ENCODE measurements at regions not wholly inside any gene's neighbourhood (a gene's known extent, or its start where the extent isn't known, plus 50 kb on each side); places are given as distances from the start of the nearest gene placed in this dataset.
"Not testable (repeated sequence)": the region's sequence is repeated elsewhere in the genome, so short reads cannot be mapped to it uniquely, and the experiment has no call there.

DNA sequence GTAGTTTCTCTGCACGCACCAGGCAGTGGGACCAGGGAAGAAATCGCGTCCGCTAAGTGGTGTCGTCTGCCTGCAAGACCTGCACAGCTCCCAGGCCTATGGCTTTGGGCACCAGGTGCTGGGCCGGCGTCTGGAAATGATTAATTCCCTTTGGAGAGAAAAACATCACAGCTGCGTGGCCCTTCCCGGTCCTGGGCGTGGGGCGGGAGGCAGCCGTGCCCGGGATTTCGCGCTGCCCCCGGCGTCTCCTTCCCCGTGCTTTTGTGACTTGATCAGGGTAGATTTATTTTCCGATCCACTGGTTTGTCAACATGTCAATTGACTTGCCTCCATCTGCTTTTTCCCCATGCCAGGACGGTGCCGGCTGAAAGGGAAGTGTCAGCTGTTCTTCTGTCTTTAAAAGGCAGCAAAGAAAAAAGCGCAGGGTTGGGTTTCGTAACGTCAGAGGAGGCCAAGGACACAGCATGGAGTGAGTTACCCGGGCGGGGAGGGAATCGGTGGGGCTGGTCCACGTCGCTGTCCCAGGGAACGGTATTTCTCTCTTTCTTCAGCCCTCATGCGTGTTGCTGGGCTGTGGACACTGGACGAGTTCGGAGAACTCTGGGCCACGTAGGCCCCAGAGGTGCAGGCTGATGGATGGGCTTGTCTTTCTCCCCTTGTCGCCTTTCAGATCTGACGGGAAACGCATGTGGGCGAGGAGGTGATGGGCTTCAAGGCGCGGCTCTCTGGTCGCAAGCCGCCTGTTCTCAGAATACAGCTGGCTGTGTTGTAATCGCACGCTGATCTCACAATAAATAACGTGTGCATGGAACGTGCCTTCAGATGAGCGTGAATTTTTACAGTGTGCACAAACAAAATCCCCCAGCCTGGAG, 188.1 kb upstream of the ZNF469 start:
- no peak for DNase-seq (ENCODE audit: low read depth)
- Histone ChIP-seq H3K4me3 (ENCODE audit: low read length) (peak overlapping the region; percentile 10), H3K9me3 (ENCODE audit: control insufficient read depth, low read length) (no peaks in the 10 kb centered on the region), H3K9ac (ENCODE audit: low read length) (peak overlapping the region; percentile 28), H3K4me1 (ENCODE audit: control insufficient read depth, insufficient read depth, low read length) (peaks cover 12% of the 10 kb centered on the region), H3K27me3 (replicated peaks; ENCODE audit: control insufficient read depth, insufficient read depth, low read length) (no peaks in the 10 kb centered on the region), H3K36me3 (ENCODE audit: control insufficient read depth, insufficient read depth, low read length, severe bottlenecking) (no peaks in the 10 kb centered on the region)

DNA sequence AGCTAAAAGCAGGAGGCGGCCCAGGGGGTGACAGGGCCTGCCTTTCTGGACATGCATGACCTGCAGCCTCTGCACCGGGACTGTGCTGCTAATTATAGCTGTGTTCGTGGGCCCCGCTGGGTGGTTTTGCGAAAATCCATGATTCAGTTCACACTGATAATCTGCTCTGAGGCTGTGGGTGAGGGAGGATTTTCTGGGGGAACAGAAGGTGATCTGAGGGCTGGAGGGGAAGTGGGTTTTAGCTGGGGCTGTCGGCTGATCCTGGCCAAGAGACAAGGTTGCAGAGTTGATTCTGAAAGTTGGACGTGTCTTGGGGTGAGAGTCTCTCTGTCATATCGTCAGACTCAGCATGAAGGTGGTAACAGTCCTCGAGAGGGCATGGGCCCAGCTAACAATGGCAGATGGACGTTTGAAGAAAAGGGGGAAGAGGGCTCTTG, 187.5 kb upstream of the ZNF469 start:
- H3K9ac ChIP-seq (ENCODE audit: low read length), result peak overlapping the region; percentile 28
- H3K4me3 ChIP-seq (ENCODE audit: low read length), result no peak overlapping the region
- H3K27me3 ChIP-seq (replicated peaks; ENCODE audit: control insufficient read depth, insufficient read depth, low read length), result no peaks in the 10 kb centered on the region
- H3K36me3 ChIP-seq (ENCODE audit: control insufficient read depth, insufficient read depth, low read length, severe bottlenecking), result no peaks in the 10 kb centered on the region
- DNase-seq (ENCODE audit: low read depth), result no peak
- H3K9me3 ChIP-seq (ENCODE audit: control insufficient read depth, low read length), result no peaks in the 10 kb centered on the region
- H3K4me1 ChIP-seq (ENCODE audit: control insufficient read depth, insufficient read depth, low read length), result peaks cover 12% of the 10 kb centered on the region

DNA sequence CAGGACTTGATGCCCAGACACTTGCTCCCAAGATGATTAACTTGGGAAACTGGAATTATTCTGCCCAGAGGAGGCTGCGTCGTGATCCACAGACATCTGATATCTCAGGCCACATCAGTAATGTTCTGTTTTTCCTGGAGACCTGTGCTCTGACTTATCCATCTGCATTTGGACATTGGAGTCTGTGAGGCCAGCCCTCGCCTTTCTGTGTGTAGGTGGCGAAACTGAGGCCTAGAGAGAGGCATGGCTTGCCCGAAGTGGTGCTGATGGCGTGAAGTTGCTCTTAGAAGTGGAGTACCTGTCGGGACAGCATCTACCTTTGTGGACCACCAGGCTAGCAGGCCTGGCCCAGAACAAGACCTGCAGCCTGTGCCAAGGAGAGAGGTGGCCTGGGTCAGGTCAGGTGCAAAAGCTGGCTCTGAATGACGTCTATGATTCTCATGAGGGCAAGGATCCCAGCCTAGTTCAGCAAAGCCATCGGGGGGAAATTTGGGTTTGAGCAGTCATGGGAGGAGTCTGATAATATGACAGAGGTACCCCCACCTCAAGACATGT, 186.8 kb upstream of the ZNF469 start:
- no peak for DNase-seq (ENCODE audit: low read depth)
- Histone ChIP-seq H3K9ac (ENCODE audit: low read length) (no peak overlapping the region), H3K9me3 (ENCODE audit: control insufficient read depth, low read length) (no peaks in the 10 kb centered on the region), H3K36me3 (ENCODE audit: control insufficient read depth, insufficient read depth, low read length, severe bottlenecking) (no peaks in the 10 kb centered on the region), H3K4me1 (ENCODE audit: control insufficient read depth, insufficient read depth, low read length) (peaks cover 12% of the 10 kb centered on the region), H3K27me3 (replicated peaks; ENCODE audit: control insufficient read depth, insufficient read depth, low read length) (no peaks in the 10 kb centered on the region), H3K4me3 (ENCODE audit: low read length) (no peak overlapping the region)

DNA sequence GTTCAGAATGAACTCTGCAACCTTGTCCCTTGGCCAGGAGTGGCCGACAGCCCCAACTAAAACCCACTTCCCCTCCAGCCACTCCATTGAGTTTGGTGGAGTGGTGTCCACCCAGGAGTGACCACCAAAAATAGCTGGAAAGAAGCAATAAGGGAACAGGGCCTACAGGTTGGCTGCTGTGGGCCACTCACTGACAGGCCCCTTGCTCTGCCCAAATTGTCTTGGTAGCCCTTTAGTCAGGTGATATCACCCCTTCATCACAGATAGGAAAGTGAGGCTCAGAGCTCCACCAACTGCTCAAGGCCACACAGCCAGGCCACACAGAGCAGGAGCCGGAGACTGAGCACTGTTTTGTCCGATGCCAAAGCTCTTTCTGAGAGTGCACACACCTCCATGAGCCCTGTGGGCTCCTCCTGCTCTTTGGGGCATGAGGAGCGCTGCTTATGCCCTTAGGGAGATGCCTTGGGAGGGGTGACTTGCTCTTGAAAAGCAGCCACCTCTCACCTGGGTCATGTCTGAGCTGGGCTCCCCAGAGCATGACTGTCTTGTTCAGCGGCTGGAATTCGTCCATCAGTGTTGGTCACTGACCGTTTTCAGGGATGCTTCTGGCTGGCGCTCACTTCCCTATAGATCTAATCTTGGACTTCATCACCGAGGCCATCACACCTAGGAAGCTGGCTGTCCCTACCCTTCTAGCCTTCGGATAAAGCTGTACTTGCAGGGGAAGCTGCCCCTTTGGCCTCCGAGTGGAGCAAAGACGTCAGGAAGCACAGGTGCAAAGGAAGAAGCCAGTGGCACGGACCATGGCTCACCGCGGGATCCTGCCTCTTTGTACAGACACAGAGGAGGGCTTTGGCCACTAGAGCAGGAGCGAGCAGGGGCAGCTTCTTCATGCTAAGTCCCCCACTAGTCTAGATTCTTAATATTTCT, 186.0 kb upstream of the ZNF469 start:
- Histone ChIP-seq H3K4me3 (ENCODE audit: low read length) (no peak overlapping the region), H3K4me1 (ENCODE audit: control insufficient read depth, insufficient read depth, low read length) (peaks cover 12% of the 10 kb centered on the region), H3K9ac (ENCODE audit: low read length) (no peak overlapping the region), H3K9me3 (ENCODE audit: control insufficient read depth, low read length) (no peaks in the 10 kb centered on the region), H3K36me3 (ENCODE audit: control insufficient read depth, insufficient read depth, low read length, severe bottlenecking) (no peaks in the 10 kb centered on the region), H3K27me3 (replicated peaks; ENCODE audit: control insufficient read depth, insufficient read depth, low read length) (no peaks in the 10 kb centered on the region)
- no peak for DNase-seq (ENCODE audit: low read depth)

DNA sequence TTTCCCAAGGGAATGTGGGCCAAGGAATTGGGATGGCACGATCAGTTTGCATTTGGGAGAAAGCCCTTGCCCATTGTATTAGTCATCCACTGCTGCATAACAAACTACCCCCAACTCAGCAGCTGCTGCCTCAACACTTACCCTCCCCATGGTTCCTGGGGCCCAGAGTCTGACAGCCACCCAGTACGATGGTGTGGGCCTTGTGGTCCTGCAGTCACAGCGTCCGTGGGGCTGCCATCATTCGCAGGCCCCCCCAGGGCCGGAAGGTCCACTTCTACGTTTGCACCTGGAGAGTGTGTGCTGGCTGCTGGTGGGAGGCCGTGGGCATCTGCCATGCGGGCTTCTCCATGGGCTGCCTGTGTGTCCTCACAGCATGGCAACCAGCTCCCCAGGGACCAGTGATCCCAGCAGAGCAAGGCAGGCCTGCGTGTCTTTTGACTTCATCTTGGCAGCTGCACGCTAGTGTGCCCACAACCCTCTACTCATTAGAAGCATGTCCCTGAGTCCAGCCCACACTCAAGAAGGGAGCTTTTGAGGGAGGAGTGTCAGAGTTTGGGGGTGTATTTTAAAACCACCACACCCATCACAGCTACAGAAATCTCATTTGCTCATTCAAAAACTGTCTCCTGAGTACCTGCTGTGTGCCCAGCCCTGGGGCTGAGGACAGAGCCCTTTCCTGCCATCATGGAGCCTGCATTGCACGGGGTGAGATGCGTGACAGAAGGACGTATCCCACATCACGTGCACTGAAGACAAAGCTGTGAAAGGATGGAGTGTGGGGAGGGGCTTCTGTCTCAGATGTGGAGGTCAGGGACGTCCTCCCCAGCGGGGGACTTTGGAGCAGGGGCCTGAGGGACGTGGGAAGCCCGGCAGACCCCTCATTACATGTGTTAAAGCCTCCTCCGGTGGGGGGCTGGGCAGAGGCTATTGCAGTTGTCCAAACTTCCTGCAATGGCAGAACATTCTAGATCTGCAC, 185.0 kb upstream of the ZNF469 start:
- H3K4me1 ChIP-seq (ENCODE audit: control insufficient read depth, insufficient read depth, low read length), result peaks cover 12% of the 10 kb centered on the region
- no peak for DNase-seq (ENCODE audit: low read depth)
- H3K9ac ChIP-seq (ENCODE audit: low read length), result no peak overlapping the region
- no peaks in the 10 kb centered on the region for H3K36me3 ChIP-seq (ENCODE audit: control insufficient read depth, insufficient read depth, low read length, severe bottlenecking)
- H3K27me3 ChIP-seq (replicated peaks; ENCODE audit: control insufficient read depth, insufficient read depth, low read length), result no peaks in the 10 kb centered on the region
- no peaks in the 10 kb centered on the region for H3K9me3 ChIP-seq (ENCODE audit: control insufficient read depth, low read length)
- no peak overlapping the region for H3K4me3 ChIP-seq (ENCODE audit: low read length)

DNA sequence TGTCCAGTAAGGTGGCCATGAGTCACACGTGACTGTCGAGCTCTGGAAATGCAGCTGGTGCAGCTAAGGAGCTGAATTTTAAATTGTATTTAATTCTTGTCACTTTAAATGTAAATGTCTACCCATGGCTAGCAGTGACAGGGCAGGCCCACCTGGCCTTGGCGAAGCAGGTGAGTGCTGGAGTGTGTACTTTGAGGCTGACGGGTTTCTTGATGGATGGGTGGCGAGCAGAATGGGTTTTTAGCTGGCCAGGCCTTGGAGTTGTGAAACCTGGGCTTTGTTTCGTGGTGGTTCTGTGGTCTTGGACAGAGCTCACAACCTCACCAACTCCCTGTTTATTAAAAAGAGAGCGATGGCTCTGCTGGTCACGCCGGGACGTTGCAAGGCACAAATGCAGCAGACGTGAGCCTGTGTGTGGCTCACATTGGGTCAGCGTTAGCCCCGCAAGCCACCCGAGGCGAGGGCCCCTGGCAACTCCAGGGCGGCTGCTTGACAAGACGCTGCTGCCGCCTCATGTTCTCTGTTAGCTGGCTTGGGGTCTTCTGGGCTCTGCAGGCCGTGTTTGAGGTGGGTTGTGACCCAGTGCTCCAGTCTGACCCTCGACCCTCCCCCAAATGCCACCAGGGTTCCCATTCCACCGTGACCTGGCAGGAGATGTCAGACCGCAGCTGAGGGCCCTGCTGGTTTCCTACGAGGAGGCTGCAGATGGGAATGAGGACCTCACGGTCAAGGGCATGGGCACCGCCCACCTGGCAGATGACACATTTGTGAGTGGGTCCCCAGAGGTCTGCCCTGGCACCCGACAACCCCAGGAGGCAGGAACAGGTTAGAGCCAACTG, 184.1 kb upstream of the ZNF469 start:
- not testable (repeated sequence) for H3K9me3 ChIP-seq (ENCODE audit: control insufficient read depth, low read length); H3K9ac ChIP-seq (ENCODE audit: low read length); H3K27me3 ChIP-seq (replicated peaks; ENCODE audit: control insufficient read depth, insufficient read depth, low read length); DNase-seq (ENCODE audit: low read depth); H3K36me3 ChIP-seq (ENCODE audit: control insufficient read depth, insufficient read depth, low read length, severe bottlenecking); H3K4me3 ChIP-seq (ENCODE audit: low read length)
- H3K4me1 ChIP-seq (ENCODE audit: control insufficient read depth, insufficient read depth, low read length), result peaks cover 12% of the 10 kb centered on the region

DNA sequence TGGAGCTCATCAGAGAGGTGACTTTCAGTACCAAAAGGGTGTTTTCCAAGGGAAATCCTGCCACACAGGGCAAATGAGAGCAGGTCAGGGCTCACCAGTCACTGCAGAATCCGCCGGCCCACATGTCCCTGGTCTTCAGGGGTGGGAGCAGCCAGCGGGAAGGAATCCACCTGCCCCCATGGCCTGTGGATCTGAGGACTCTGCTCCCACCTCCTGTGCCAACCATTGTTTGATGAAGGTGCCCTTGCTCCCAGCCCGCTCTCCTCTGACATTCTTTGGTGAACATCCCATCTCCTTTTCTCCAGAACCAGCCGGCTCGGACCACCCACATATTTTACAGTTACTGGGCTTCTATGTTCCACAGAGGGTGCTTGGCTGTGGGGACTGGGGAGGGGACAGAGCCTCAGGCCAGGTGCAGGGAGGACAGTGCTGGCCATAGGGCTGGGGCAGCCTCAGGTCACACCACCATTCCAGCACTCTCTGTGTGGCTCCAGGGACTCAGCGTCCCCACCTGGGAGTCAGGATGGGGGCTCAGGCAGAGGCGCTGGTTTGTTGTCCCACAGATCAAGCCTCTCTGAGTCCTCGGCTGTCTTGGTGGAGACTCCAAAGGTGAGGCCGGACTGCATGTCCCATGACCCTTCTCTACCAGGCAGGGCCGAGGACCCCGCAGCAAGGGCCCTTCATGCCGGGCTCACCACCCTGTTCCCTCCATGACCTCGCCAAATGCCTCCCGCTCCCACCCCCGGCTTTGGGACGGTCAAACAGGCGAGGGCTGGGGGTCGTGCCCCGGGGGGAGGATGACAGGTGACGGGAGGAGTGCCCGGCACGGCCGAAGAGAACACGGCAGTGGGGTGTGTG, 183.2 kb upstream of the ZNF469 start:
- H3K9me3 ChIP-seq (ENCODE audit: control insufficient read depth, low read length); DNase-seq (ENCODE audit: low read depth): not testable (repeated sequence)

DNA sequence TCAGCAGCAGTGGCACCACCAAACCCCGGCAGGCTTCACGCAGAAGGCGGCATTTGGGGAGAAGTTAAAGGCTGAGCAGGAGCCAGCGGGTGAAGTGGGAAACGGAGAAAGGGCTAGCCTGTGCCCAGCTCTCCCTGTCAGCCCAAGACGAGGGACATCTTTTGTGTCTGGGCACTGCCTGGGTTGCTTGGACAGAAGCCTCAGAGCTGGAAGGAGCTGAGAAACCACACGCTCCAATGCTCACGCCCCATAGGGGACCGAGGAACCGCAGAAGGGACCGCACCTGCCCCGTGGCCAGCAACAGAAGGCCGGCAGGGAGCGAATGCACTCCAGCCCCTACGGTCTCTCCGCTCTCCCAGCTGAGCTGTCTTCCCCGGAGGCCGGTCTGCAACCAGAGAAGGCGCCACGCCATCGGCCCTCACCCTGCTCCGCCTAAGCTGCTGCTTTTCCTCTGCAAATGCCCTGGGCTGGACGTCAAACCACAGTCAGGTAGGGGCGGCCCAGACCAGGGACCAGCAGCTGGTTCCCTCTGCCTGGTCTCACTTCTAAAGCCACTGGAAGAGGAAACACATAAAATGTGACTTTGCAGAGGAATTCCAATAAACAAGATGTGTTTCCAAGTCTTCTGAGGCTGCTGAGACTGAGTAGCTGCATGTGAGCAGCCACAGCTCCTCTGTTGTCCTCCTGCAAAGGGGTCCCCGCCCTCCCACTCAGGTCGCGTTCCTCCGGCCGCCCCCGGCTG, 182.4 kb upstream of the ZNF469 start:
- not testable (repeated sequence) for H3K27me3 ChIP-seq (replicated peaks; ENCODE audit: control insufficient read depth, insufficient read depth, low read length); H3K4me3 ChIP-seq (ENCODE audit: low read length); H3K9ac ChIP-seq (ENCODE audit: low read length); H3K9me3 ChIP-seq (ENCODE audit: control insufficient read depth, low read length); H3K36me3 ChIP-seq (ENCODE audit: control insufficient read depth, insufficient read depth, low read length, severe bottlenecking); DNase-seq (ENCODE audit: low read depth); H3K4me1 ChIP-seq (ENCODE audit: control insufficient read depth, insufficient read depth, low read length)

More for the DNA sequence above, 183.2 kb upstream of the ZNF469 start:
- H3K27me3 ChIP-seq (replicated peaks; ENCODE audit: control insufficient read depth, insufficient read depth, low read length); H3K4me3 ChIP-seq (ENCODE audit: low read length); H3K4me1 ChIP-seq (ENCODE audit: control insufficient read depth, insufficient read depth, low read length); H3K36me3 ChIP-seq (ENCODE audit: control insufficient read depth, insufficient read depth, low read length, severe bottlenecking); H3K9ac ChIP-seq (ENCODE audit: low read length): not testable (repeated sequence)

DNA sequence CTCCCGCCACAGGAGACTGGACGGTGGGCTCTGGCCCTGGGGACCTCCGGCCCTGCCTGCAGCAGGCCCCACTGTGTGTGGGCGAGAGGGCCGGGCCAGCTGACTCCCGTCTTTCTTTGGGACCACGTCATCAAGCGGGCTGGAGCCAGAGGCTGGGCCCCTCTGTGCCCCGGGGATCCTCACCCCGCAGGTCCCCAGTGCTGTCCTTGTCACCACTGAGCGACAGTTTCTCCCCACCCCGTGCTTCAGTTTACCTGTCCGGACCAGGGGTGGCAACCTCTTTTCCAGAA, 181.9 kb upstream of the ZNF469 start:
- no peaks in the 10 kb centered on the region for H3K9me3 ChIP-seq (ENCODE audit: control insufficient read depth, low read length)
- no peaks in the 10 kb centered on the region for H3K4me1 ChIP-seq (ENCODE audit: control insufficient read depth, insufficient read depth, low read length)
- H3K27me3 ChIP-seq (replicated peaks; ENCODE audit: control insufficient read depth, insufficient read depth, low read length), result no peaks in the 10 kb centered on the region
- no peak overlapping the region for H3K4me3 ChIP-seq (ENCODE audit: low read length)
- H3K36me3 ChIP-seq (ENCODE audit: control insufficient read depth, insufficient read depth, low read length, severe bottlenecking), result no peaks in the 10 kb centered on the region
- no peak for DNase-seq (ENCODE audit: low read depth)
- H3K9ac ChIP-seq (ENCODE audit: low read length), result no peak overlapping the region

Measured in adipocyte (in vitro differentiated cells).